EL (cell line): ENCODE measurements at regions not wholly inside any gene's neighbourhood (a gene's known extent, or its start where the extent isn't known, plus 50 kb on each side); places are given as distances from the start of the nearest gene placed in this dataset.

Experiments
- DNase-seq: peaks from one replicate; pipeline ENCODE4 v3.0.0-alpha.2; 2016

- no peak for DNase-seq
Observed at GRCh38 chrX:15977644-15978043, 123.0 kb upstream of the AP1S2 start.

- no peak for DNase-seq
Observed at GRCh38 chrX:15976396-15976795, 121.8 kb upstream of the AP1S2 start.

- no peak for DNase-seq
Observed at GRCh38 chrX:15973946-15974345, 119.3 kb upstream of the AP1S2 start.

- DNase-seq: peak; percentile 52
Observed at GRCh38 chrX:15973299-15973698, 118.7 kb upstream of the AP1S2 start.

GRCh38 chrX:15971696-15972095 is 117.1 kb upstream of the AP1S2 start:
- DNase-seq: no peak

GRCh38 chrX:15963858-15964257 is 109.2 kb upstream of the AP1S2 start:
- no peak for DNase-seq

- DNase-seq: no peak
Observed at GRCh38 chrX:15960237-15960636, 105.6 kb upstream of the AP1S2 start.

GRCh38 chrX:15956681-15957080 is 102.1 kb upstream of the AP1S2 start:
- peak; percentile 10 for DNase-seq

- DNase-seq: no peak
Observed at GRCh38 chrX:15953801-15954200, 99.2 kb upstream of the AP1S2 start.

GRCh38 chrX:15952212-15952611 is 97.6 kb upstream of the AP1S2 start:
- DNase-seq: no peak

GRCh38 chrX:15948318-15948660 is 93.7 kb upstream of the AP1S2 start:
- DNase-seq: no peak

GRCh38 chrX:15947648-15948317 is 93.2 kb upstream of the AP1S2 start:
- peak; percentile 75 for DNase-seq

GRCh38 chrX:15946783-15947580 is 92.4 kb upstream of the AP1S2 start:
- DNase-seq: peak; percentile 90

GRCh38 chrX:15943391-15943790 is 88.8 kb upstream of the AP1S2 start:
- DNase-seq: no peak

GRCh38 chrX:15942307-15942706 is 87.7 kb upstream of the AP1S2 start:
- DNase-seq: no peak

GRCh38 chrX:15939737-15940136 is 85.1 kb upstream of the AP1S2 start:
- DNase-seq: no peak

- no peak for DNase-seq
Observed at GRCh38 chrX:15938072-15938471, 83.5 kb upstream of the AP1S2 start.

GRCh38 chrX:15931362-15931761 is 76.7 kb upstream of the AP1S2 start:
- DNase-seq: no peak

GRCh38 chrX:15930585-15930984 is 76.0 kb upstream of the AP1S2 start:
- peak; percentile 33 for DNase-seq

GRCh38 chrX:15929194-15929593 is 74.6 kb upstream of the AP1S2 start:
- peak; percentile 7 for DNase-seq

GRCh38 chrX:15926622-15927021 is 72.0 kb upstream of the AP1S2 start:
- no peak for DNase-seq

- DNase-seq: no peak
Observed at GRCh38 chrX:15918003-15918402, 63.4 kb upstream of the AP1S2 start.

- DNase-seq: no peak
Observed at GRCh38 chrX:15916704-15917084, 62.1 kb upstream of the AP1S2 start.

- DNase-seq: peak; percentile 1
Observed at GRCh38 chrX:15915959-15916703, 61.5 kb upstream of the AP1S2 start.
